Sigmoid colon (tissue), 4 donors: ENCODE measurements at regions not wholly inside any gene's neighbourhood (a gene's known extent, or its start where the extent isn't known, plus 50 kb on each side); places are given as distances from the start of the nearest gene placed in this dataset.

Source experiments
- EP300 ChIP-seq, 4 donors: sonication (generic); formaldehyde crosslinking; IDR thresholded peaks; one replicate each; pipeline ENCODE4 v1.6.1; 2017; ENCODE audit warnings: antibody characterized with exemption in 4 of 4
- POLR2A ChIP-seq, 2 donors: fragments of 450-650 bp; IDR thresholded peaks; one replicate each; pipeline ENCODE4 v1.6.1; 2016; ENCODE audit warnings: antibody characterized with exemption in 2 of 2, mild to moderate bottlenecking in 2 of 2, moderate library complexity in 2 of 2
- POLR2AphosphoS5 ChIP-seq, 4 donors: sonication (generic); formaldehyde crosslinking; IDR thresholded peaks; one replicate each; pipeline ENCODE4 v1.6.1; 2017; ENCODE audit warnings: antibody characterized with exemption in 4 of 4
- TF ChIP-seq, protein P1 (sequence below), 4 experiments: fragments of 450-650 bp in 3 of 4; fragments of 200-600 bp in 1 of 4; IDR thresholded peaks; one replicate each; pipeline ENCODE4 v1.5.1; 2016 to 2019; ENCODE audit warnings: antibody characterized with exemption in 4 of 4, mild to moderate bottlenecking in 3 of 4, moderate library complexity in 2 of 4

DNA sequence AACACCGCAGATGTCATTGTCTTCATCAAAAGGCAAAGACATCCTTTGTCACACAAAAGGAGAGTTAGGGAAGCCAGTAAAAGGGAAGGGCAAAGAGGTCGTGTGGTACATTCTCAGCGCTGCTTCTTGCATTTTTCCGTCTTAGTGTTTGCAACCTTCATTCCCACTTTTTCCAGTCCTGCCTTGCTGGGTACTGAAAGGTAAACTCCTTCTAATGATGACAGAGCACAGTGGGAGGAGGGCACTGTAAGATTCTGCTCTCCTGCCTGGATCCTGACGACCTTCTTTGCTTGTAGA lies 424.3 kb upstream of the MEX3C start:
- no peak for TF ChIP-seq POLR2A (IDR thresholded peaks at IDR 0.05)
- TF ChIP-seq, protein P1, sequence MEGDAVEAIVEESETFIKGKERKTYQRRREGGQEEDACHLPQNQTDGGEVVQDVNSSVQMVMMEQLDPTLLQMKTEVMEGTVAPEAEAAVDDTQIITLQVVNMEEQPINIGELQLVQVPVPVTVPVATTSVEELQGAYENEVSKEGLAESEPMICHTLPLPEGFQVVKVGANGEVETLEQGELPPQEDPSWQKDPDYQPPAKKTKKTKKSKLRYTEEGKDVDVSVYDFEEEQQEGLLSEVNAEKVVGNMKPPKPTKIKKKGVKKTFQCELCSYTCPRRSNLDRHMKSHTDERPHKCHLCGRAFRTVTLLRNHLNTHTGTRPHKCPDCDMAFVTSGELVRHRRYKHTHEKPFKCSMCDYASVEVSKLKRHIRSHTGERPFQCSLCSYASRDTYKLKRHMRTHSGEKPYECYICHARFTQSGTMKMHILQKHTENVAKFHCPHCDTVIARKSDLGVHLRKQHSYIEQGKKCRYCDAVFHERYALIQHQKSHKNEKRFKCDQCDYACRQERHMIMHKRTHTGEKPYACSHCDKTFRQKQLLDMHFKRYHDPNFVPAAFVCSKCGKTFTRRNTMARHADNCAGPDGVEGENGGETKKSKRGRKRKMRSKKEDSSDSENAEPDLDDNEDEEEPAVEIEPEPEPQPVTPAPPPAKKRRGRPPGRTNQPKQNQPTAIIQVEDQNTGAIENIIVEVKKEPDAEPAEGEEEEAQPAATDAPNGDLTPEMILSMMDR (IDR thresholded peaks at IDR 0.05) = no peak
- TF ChIP-seq POLR2AphosphoS5 (IDR thresholded peaks at IDR 0.05) = no peak
- no peak for TF ChIP-seq EP300 (IDR thresholded peaks at IDR 0.05)
